Mesothelial cell of epicardium (in vitro differentiated cells): ENCODE measurements at regions not wholly inside any gene's neighbourhood (a gene's known extent, or its start where the extent isn't known, plus 50 kb on each side); places are given as distances from the start of the nearest gene placed in this dataset.

Experiments
- DNase-seq, 2 experiments: peaks; one replicate each; pipeline ENCODE4 v3.0.0; 2021; ENCODE audit warnings: low spot score in 2 of 2; ENCODE audit not compliant: unreplicated experiment in 2 of 2
- H3K27ac Mint-ChIP-seq: 2 replicates; pipeline ENCODE4 v1.8.0; 2021; ENCODE audit warnings: mixed read lengths
- H3K27me3 Mint-ChIP-seq: 2 replicates; pipeline ENCODE4 v1.8.0; 2021; ENCODE audit warnings: low read depth, mixed read lengths
- H3K36me3 Mint-ChIP-seq: 2 replicates; pipeline ENCODE4 v1.8.0; 2021; ENCODE audit warnings: mixed read lengths
- H3K4me1 Mint-ChIP-seq: 2 replicates; pipeline ENCODE4 v1.8.0; 2021; ENCODE audit warnings: mixed read lengths
- H3K4me3 Mint-ChIP-seq: 2 replicates; pipeline ENCODE4 v1.8.0; 2021; ENCODE audit warnings: mild to moderate bottlenecking, moderate library complexity, mixed read lengths
- H3K9me3 Mint-ChIP-seq: 2 replicates; pipeline ENCODE4 v1.8.0; 2021; ENCODE audit warnings: mixed read lengths
- CTCF ChIP-seq: fragments of 200-600 bp; sonication (generic); IDR thresholded peaks from one replicate; pipeline ENCODE4 v1.5.0; 2021; ENCODE audit warnings: antibody characterized with exemption; ENCODE audit not compliant: unreplicated experiment

- H3K9me3 Mint-ChIP-seq, result no peaks in the 10 kb centered on the region
- H3K4me1 Mint-ChIP-seq, result peaks cover 23% of the 10 kb centered on the region
- H3K36me3 Mint-ChIP-seq, result no peaks in the 10 kb centered on the region
- no peak overlapping the region for H3K27ac Mint-ChIP-seq
- H3K4me3 Mint-ChIP-seq, result no peak overlapping the region
- no peaks in the 10 kb centered on the region for H3K27me3 Mint-ChIP-seq
- DNase-seq, result no peak
- no peak for TF ChIP-seq CTCF
These were observed 223.6 kb upstream of the TBL1XR1 start for GRCh38 chr3:177420651-177421480.

GRCh38 chr3:177421481-177421785 is 224.2 kb upstream of the TBL1XR1 start:
- no peak overlapping the region for H3K4me3 Mint-ChIP-seq
- H3K9me3 Mint-ChIP-seq, result no peaks in the 10 kb centered on the region
- no peak overlapping the region for H3K27ac Mint-ChIP-seq

GRCh38 chr3:177424521-177424920 is 227.2 kb upstream of the TBL1XR1 start:
- H3K36me3 Mint-ChIP-seq, result no peaks in the 10 kb centered on the region
- no peak for DNase-seq
- no peaks in the 10 kb centered on the region for H3K27me3 Mint-ChIP-seq
- no peaks in the 10 kb centered on the region for H3K9me3 Mint-ChIP-seq
- no peak overlapping the region for H3K27ac Mint-ChIP-seq
- no peak overlapping the region for H3K4me3 Mint-ChIP-seq
- no peak for TF ChIP-seq CTCF
- H3K4me1 Mint-ChIP-seq, result peaks cover 27% of the 10 kb centered on the region

More at GRCh38 chr3:177421481-177421785, 224.2 kb upstream of the TBL1XR1 start:
- TF ChIP-seq CTCF, result no peak
- H3K36me3 Mint-ChIP-seq, result no peaks in the 10 kb centered on the region
- H3K27me3 Mint-ChIP-seq, result no peaks in the 10 kb centered on the region
- peaks cover 28% of the 10 kb centered on the region for H3K4me1 Mint-ChIP-seq
- no peak for DNase-seq

- Mint-ChIP-seq H3K4me3 (no peak overlapping the region), H3K27me3 (no peaks in the 10 kb centered on the region), H3K27ac (no peak overlapping the region), H3K9me3 (no peaks in the 10 kb centered on the region), H3K36me3 (no peaks in the 10 kb centered on the region), H3K4me1 (peaks cover 28% of the 10 kb centered on the region)
- no peak for DNase-seq
- no peak for TF ChIP-seq CTCF
These were observed 227.8 kb upstream of the TBL1XR1 start for GRCh38 chr3:177425042-177425441.

GRCh38 chr3:177426106-177426877 is 229.0 kb upstream of the TBL1XR1 start:
- Mint-ChIP-seq H3K36me3 (no peaks in the 10 kb centered on the region), H3K9me3 (no peaks in the 10 kb centered on the region), H3K4me1 (peaks cover 25% of the 10 kb centered on the region), H3K27me3 (no peaks in the 10 kb centered on the region), H3K27ac (peak overlapping the region; percentile 23), H3K4me3 (no peak overlapping the region)
- no peak for TF ChIP-seq CTCF
- no peak for DNase-seq
